Sigmoid colon (tissue), 6 donors: ENCODE measurements at regions not wholly inside any gene's neighbourhood (a gene's known extent, or its start where the extent isn't known, plus 50 kb on each side); places are given as distances from the start of the nearest gene placed in this dataset.

Experiments used
- DNase-seq: peaks from one replicate; pipeline ENCODE4 v3.0.0-alpha.2; 2019
- H3K27ac ChIP-seq, 4 donors: fragments of 200-600 bp; sonication (generic); one replicate each; pipeline ENCODE4 v1.5.1; 2016 to 2019; ENCODE audit warnings: mild to moderate bottlenecking in 1 of 4
- H3K27me3 ChIP-seq, 3 donors: fragments of 200-600 bp; sonication (generic); one replicate each; pipeline ENCODE4 v1.5.1; 2019; ENCODE audit warnings: mild to moderate bottlenecking in 1 of 3
- H3K36me3 ChIP-seq, 4 donors: fragments of 200-600 bp; sonication (generic); one replicate each; pipeline ENCODE4 v1.5.1; 2016 to 2019
- H3K4me1 ChIP-seq, 4 donors: fragments of 200-600 bp; sonication (generic); one replicate each; pipeline ENCODE4 v1.5.1; 2017 to 2019
- H3K4me3 ChIP-seq, 4 donors: fragments of 200-600 bp; sonication (generic); one replicate each; pipeline ENCODE4 v1.5.1; 2017 to 2019; ENCODE audit warnings: mild to moderate bottlenecking in 2 of 4, moderate library complexity in 1 of 4
- H3K9me3 ChIP-seq, 4 donors: fragments of 200-600 bp in 3 of 4; sonication (generic) in 3 of 4; one replicate each; pipeline versions ENCODE4 v1.5.1 to v1.6.1; 2013 to 2019
- EP300 ChIP-seq, 4 donors: sonication (generic); formaldehyde crosslinking; IDR thresholded peaks; one replicate each; pipeline ENCODE4 v1.6.1; 2017; ENCODE audit warnings: antibody characterized with exemption in 4 of 4
- POLR2A ChIP-seq, 2 donors: fragments of 450-650 bp; IDR thresholded peaks; one replicate each; pipeline ENCODE4 v1.6.1; 2016; ENCODE audit warnings: antibody characterized with exemption in 2 of 2, mild to moderate bottlenecking in 2 of 2, moderate library complexity in 2 of 2
- POLR2AphosphoS5 ChIP-seq, 4 donors: sonication (generic); formaldehyde crosslinking; IDR thresholded peaks; one replicate each; pipeline ENCODE4 v1.6.1; 2017; ENCODE audit warnings: antibody characterized with exemption in 4 of 4
- WGBS, 2 donors: extraction: QIAGEN DNeasy Blood & Tissue Kit; methylation state at CpG; one replicate each; pipeline ENCODE4 v1.1.7; 2013; 5-methylcytosine and 5-hydroxymethylcytosine counted together
- intact Hi-C: fragments of 100-400 bp; cut with DNase I; formaldehyde crosslinking; loops from one replicate; pipeline ENCODE4 v1.15.1; 2023
- TF ChIP-seq, protein P1 (sequence below), 4 experiments: fragments of 450-650 bp in 3 of 4; fragments of 200-600 bp in 1 of 4; IDR thresholded peaks; one replicate each; pipeline ENCODE4 v1.5.1; 2016 to 2019; ENCODE audit warnings: antibody characterized with exemption in 4 of 4, mild to moderate bottlenecking in 3 of 4, moderate library complexity in 2 of 4
- donor health status: healthy with polysubstance abuse.
- donor health status: healthy.

DNA sequence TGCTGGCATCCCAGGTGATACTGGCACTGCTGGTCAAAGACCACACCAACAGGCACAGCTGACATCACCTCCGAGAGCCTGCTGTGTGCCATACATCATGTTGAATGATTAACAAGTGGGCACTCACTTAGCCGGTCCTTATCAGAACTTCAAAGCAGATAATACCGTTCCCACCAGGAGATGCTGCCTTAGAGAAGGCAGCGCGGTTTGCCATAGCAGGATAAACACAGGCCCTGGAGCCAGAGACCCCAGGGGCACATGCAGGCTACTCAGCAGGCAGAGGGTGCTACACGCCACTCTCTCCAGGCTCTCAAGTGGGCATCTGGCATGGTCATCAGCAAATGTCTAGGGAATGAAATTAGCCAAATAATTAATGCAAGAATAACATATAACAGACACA is 86.5 kb upstream of the CST7 start:
- no peaks in the 10 kb centered on the region for H3K4me1 ChIP-seq
- WGBS, 2 donors = 45 to 78% methylated on average over 6 of the region's 6 CpGs
- peaks cover 0 to 7% (median 2%) of the 10 kb centered on the region in 4 donors for H3K9me3 ChIP-seq
- no peak overlapping the region for H3K27ac ChIP-seq
- H3K27me3 ChIP-seq = no peaks in the 10 kb centered on the region
- H3K36me3 ChIP-seq = no peaks in the 10 kb centered on the region
- no peak for TF ChIP-seq POLR2AphosphoS5 (IDR thresholded peaks at IDR 0.05)
- TF ChIP-seq, protein P1, sequence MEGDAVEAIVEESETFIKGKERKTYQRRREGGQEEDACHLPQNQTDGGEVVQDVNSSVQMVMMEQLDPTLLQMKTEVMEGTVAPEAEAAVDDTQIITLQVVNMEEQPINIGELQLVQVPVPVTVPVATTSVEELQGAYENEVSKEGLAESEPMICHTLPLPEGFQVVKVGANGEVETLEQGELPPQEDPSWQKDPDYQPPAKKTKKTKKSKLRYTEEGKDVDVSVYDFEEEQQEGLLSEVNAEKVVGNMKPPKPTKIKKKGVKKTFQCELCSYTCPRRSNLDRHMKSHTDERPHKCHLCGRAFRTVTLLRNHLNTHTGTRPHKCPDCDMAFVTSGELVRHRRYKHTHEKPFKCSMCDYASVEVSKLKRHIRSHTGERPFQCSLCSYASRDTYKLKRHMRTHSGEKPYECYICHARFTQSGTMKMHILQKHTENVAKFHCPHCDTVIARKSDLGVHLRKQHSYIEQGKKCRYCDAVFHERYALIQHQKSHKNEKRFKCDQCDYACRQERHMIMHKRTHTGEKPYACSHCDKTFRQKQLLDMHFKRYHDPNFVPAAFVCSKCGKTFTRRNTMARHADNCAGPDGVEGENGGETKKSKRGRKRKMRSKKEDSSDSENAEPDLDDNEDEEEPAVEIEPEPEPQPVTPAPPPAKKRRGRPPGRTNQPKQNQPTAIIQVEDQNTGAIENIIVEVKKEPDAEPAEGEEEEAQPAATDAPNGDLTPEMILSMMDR (IDR thresholded peaks at IDR 0.05) = no peak
- no peak for TF ChIP-seq POLR2A (IDR thresholded peaks at IDR 0.05)
- TF ChIP-seq EP300 (IDR thresholded peaks at IDR 0.05) = no peak
- intact Hi-C loops = no loop called here
- no peak overlapping the region for H3K4me3 ChIP-seq
- DNase-seq = no peak

DNA sequence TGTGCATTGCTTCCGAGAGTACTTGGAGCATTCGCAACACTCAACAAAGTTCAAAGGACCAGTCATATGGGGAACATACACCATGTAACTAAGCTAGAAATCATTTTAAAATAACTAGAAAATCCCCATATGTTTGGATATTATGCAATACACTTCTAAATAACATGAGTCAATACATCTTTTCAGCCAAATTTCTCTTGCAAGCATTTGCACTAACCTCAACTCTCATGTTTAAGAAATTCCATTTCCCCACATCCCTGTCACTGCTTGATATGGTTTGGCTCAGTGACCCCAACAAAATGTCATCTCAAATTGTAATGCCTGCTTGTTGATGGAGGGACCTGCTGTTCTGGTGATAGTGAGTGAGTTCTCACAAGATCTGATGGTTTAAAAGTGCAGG is 85.7 kb upstream of the CST7 start:
- TF ChIP-seq, protein P1 (IDR thresholded peaks at IDR 0.05) = no peak
- TF ChIP-seq POLR2A (IDR thresholded peaks at IDR 0.05) (no peak), POLR2AphosphoS5 (IDR thresholded peaks at IDR 0.05) (no peak), EP300 (IDR thresholded peaks at IDR 0.05) (no peak)
- intact Hi-C loops = no loop called here

DNA sequence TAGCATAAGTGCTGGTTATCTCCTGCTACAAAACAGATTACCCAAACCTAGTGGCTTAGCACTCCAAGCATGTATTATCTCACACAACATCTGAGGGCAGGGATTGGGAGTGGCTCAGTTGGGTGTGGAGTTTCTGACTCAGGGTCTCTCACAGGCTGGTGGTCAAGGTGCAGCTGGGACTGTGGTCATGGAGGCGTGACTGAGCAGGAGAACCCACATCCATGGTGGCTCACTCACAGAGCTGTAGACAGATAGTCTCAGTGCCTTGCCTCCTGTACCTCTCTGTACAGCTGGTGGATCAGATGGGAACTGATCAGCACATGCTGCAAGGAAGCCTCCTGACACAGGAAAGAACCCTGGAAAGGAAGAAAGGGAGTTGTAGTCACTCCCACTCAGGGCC is 83.1 kb upstream of the CST7 start:
- peaks cover 0 to 7% (median 2%) of the 10 kb centered on the region in 4 donors for H3K9me3 ChIP-seq
- DNase-seq = no peak
- no peak overlapping the region for H3K4me3 ChIP-seq
- H3K27ac ChIP-seq = no peak overlapping the region
- no peaks in the 10 kb centered on the region for H3K36me3 ChIP-seq
- WGBS, 2 donors = 63 to 82% methylated on average over 1 of the region's 1 CpG
- no peaks in the 10 kb centered on the region for H3K27me3 ChIP-seq
- intact Hi-C loops = no loop called here
- no peaks in the 10 kb centered on the region for H3K4me1 ChIP-seq
- TF ChIP-seq POLR2AphosphoS5 (IDR thresholded peaks at IDR 0.05) = no peak

More for the DNA sequence above, 85.7 kb upstream of the CST7 start:
- WGBS, 2 donors = 56 to 75% methylated on average over 2 of the region's 2 CpGs
- no peaks in the 10 kb centered on the region for H3K36me3 ChIP-seq
- H3K4me3 ChIP-seq = no peak overlapping the region
- no peak overlapping the region for H3K27ac ChIP-seq
- H3K9me3 ChIP-seq = peaks cover 0 to 7% (median 2%) of the 10 kb centered on the region in 4 donors
- no peak for DNase-seq
- no peaks in the 10 kb centered on the region for H3K4me1 ChIP-seq
- H3K27me3 ChIP-seq = no peaks in the 10 kb centered on the region

DNA sequence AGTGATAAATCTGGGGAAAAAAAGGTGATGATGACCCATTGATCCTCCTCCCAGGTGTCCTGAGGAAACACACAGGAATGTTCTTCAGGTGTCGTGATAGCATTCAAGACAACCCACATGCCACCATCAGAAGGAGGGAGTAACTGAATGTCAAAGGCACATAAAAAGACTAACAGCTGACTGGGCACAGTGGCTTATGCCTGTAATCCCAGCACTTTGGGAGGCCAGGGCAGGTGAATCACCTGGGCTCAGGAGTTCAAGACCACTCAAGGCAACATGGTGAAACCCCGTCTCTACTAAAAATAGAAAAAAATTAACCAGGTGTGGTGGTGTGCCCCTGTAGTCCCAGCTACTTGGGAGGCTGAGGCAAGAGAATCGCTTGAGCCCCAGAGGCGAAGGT is 82.3 kb upstream of the CST7 start:
- Histone ChIP-seq H3K4me1 (no peaks in the 10 kb centered on the region), H3K27me3 (no peaks in the 10 kb centered on the region), H3K36me3 (no peaks in the 10 kb centered on the region), H3K27ac (no peak overlapping the region), H3K9me3 (peaks cover 0 to 7% (median 2%) of the 10 kb centered on the region in 4 donors), H3K4me3 (no peak overlapping the region)
- intact Hi-C loops = no loop called here
- DNase-seq = no peak
- 93 to 97% methylated on average over 4 of the region's 4 CpGs for WGBS, 2 donors
- TF ChIP-seq, protein P1 (IDR thresholded peaks at IDR 0.05) = no peak
- TF ChIP-seq EP300 (IDR thresholded peaks at IDR 0.05) (no peak), POLR2AphosphoS5 (IDR thresholded peaks at IDR 0.05) (no peak), POLR2A (IDR thresholded peaks at IDR 0.05) (no peak)

GRCh38 chr20:24867556-24867955 is 81.5 kb upstream of the CST7 start:
- WGBS, 2 donors = 84 to 90% methylated on average over 8 of the region's 8 CpGs
- DNase-seq = no peak
- H3K4me1 ChIP-seq = no peaks in the 10 kb centered on the region
- H3K9me3 ChIP-seq = peaks cover 0 to 7% (median 2%) of the 10 kb centered on the region in 4 donors
- intact Hi-C loops = no loop called here
- H3K36me3 ChIP-seq = no peaks in the 10 kb centered on the region
- no peak overlapping the region for H3K4me3 ChIP-seq
- TF ChIP-seq POLR2AphosphoS5 (IDR thresholded peaks at IDR 0.05) (no peak), POLR2A (IDR thresholded peaks at IDR 0.05) (no peak), EP300 (IDR thresholded peaks at IDR 0.05) (no peak)
- TF ChIP-seq, protein P1 (IDR thresholded peaks at IDR 0.05) = no peak
- no peak overlapping the region for H3K27ac ChIP-seq
- peaks cover 0 to 3% (median 1%) of the 10 kb centered on the region in 3 donors for H3K27me3 ChIP-seq
